ENCODE measurements at regions not wholly inside any gene's neighbourhood (a gene's known extent, or its start where the extent isn't known, plus 50 kb on each side); places are given as distances from the start of the nearest gene placed in this dataset.

- DNase-seq (ENCODE audit: low read depth): no peak
- no peak overlapping the region for H3K4me3 ChIP-seq (replicated peaks; ENCODE audit: low read depth, low read length)
- TF ChIP-seq, protein P1, sequence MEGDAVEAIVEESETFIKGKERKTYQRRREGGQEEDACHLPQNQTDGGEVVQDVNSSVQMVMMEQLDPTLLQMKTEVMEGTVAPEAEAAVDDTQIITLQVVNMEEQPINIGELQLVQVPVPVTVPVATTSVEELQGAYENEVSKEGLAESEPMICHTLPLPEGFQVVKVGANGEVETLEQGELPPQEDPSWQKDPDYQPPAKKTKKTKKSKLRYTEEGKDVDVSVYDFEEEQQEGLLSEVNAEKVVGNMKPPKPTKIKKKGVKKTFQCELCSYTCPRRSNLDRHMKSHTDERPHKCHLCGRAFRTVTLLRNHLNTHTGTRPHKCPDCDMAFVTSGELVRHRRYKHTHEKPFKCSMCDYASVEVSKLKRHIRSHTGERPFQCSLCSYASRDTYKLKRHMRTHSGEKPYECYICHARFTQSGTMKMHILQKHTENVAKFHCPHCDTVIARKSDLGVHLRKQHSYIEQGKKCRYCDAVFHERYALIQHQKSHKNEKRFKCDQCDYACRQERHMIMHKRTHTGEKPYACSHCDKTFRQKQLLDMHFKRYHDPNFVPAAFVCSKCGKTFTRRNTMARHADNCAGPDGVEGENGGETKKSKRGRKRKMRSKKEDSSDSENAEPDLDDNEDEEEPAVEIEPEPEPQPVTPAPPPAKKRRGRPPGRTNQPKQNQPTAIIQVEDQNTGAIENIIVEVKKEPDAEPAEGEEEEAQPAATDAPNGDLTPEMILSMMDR (IDR thresholded peaks at IDR 0.05; ENCODE audit: low read length, missing control alignments): no peak
These were observed 65.3 kb upstream of the MYO10 start for GRCh38 chr5:17001428-17001827.

DNA sequence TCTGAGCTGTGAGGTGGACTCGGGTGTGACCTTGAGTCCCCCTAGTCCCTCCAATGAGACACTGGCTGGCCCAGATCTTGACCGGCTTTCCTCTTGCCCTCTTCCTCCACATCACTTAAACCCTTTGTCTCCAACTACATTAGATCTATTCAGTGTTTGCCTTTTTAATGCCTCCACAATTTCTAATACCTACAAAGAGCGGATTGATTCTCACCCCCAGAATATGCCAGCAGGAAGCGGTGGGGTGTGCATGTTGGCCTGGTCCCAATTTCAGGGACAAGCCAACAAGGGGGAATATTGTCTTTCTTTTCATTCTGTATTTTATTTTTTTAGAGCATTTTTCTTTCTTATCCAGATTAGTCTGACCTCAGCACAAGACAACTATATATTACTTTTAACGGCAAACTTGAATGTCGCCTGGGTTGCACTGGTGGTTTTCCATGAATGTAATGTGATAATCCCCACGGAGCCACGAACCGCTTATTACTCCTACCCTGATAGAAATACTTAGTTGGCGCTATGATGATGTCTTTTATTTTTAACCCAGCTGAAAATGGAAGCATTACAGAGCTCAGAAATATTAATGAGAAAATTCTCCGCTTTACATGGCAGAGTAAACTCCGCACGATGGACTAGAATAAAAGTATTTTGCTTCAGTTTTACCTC, 68.5 kb upstream of the MYO10 start:
- no peak for DNase-seq (ENCODE audit: low read depth)
- no peak overlapping the region for H3K4me3 ChIP-seq (replicated peaks; ENCODE audit: low read depth, low read length)

GRCh38 chr5:17005107-17005828, 69.2 kb upstream of the MYO10 start:
- no peak overlapping the region for H3K4me3 ChIP-seq (replicated peaks; ENCODE audit: low read depth, low read length)
- TF ChIP-seq, protein P1 (IDR thresholded peaks at IDR 0.05; ENCODE audit: low read length, missing control alignments): no peak
- no peak for DNase-seq (ENCODE audit: low read depth)

More for the DNA sequence above, 68.5 kb upstream of the MYO10 start:
- TF ChIP-seq, protein P1 (IDR thresholded peaks at IDR 0.05; ENCODE audit: low read length, missing control alignments): no peak

GRCh38 chr5:17012289-17012688, 76.2 kb upstream of the MYO10 start:
- TF ChIP-seq, protein P1 (IDR thresholded peaks at IDR 0.05; ENCODE audit: low read length, missing control alignments): no peak
- DNase-seq (ENCODE audit: low read depth): peak; percentile 42
- no peak overlapping the region for H3K4me3 ChIP-seq (replicated peaks; ENCODE audit: low read depth, low read length)

DNA sequence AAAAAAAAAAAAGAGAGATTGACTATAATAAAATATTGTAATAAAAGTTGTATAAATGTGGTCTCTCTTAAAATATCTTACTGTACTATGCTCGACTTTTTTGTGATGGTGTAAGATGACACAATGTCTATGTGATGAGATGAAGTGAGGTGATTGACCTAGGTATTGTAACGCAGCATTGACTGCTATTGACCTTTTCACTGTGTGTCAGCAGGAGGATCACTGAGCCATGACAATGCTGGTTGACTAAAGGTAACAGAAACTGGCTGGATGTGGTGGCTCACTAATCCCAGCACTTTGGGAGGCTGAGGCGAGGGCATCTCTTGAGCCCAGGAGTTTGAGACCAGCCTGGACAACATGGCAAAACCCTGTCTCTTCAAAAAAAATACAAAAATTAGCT, 78.6 kb upstream of the MYO10 start:
- H3K4me3 ChIP-seq (replicated peaks; ENCODE audit: low read depth, low read length): no peak overlapping the region
- TF ChIP-seq, protein P1 (IDR thresholded peaks at IDR 0.05; ENCODE audit: low read length, missing control alignments): no peak
- DNase-seq (ENCODE audit: low read depth): no peak

- no peak for DNase-seq (ENCODE audit: low read depth)
- TF ChIP-seq, protein P1 (IDR thresholded peaks at IDR 0.05; ENCODE audit: low read length, missing control alignments): no peak
- H3K4me3 ChIP-seq (replicated peaks; ENCODE audit: low read depth, low read length): no peak overlapping the region
These were observed 82.8 kb upstream of the MYO10 start for GRCh38 chr5:17018871-17019270.

All from fibroblast of pulmonary artery (primary cell).